ENCODE measurements at regions not wholly inside any gene's neighbourhood (a gene's known extent, or its start where the extent isn't known, plus 50 kb on each side); places are given as distances from the start of the nearest gene placed in this dataset.

- intact Hi-C loops (cut with DNase I; ENCODE audit: low total_unique reads) = no loop called here
- TF ChIP-seq POLR2A (IDR thresholded peaks at IDR 0.05) = no peak
- DNase-seq (ENCODE audit: low spot score in 2 of 2) = peak in 1 of 2 donors; percentile 59
- 77 to 81% methylated on average over 13 of the region's 13 CpGs for WGBS, 2 donors
- H3K4me3 ChIP-seq (ENCODE audit: low read depth, poor library complexity, severe bottlenecking) = no peak overlapping the region
These were observed 164.0 kb upstream of the ZNF507 start for GRCh38 chr19:32181216-32181920.

DNA sequence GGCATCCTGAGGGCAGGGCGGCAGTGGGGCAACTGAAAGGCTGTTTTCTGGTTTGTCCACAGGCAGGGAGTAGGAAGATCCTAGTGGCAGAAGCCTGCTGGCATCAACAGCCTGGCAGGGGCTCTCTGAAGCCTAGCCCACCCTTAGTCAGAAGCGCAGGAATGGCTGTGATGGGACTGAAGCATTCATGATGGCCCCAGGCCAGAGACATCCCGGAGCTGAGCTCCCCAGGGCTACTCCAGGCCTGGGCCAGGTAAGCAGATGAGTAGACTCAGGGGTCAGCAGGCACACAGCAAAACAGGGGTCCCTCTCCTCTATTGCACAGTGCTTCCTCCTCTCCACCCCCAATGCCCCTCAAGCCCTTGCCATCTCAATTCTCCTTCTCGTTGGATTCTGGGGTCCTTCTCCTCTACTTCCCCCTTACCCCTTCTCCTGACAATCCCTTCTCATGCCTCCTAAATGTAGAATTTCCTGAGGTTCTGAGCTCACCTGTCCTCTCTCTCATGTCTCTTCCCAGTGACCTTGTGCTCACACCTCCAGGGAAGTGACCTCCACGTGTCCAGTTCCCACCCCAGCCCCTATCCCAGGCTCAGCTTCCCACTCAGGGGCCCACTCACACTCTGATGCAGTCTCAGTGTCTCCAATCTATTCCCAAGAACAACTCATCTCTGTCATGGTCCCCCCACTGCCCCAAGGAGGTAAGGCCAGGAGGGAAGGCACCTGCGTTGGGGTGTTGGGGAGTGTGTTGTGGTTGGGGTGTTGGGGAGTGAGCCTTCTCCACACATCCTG lies 158.7 kb upstream of the ZNF507 start:
- intact Hi-C loops (cut with DNase I; ENCODE audit: low total_unique reads) = no loop called here

DNA sequence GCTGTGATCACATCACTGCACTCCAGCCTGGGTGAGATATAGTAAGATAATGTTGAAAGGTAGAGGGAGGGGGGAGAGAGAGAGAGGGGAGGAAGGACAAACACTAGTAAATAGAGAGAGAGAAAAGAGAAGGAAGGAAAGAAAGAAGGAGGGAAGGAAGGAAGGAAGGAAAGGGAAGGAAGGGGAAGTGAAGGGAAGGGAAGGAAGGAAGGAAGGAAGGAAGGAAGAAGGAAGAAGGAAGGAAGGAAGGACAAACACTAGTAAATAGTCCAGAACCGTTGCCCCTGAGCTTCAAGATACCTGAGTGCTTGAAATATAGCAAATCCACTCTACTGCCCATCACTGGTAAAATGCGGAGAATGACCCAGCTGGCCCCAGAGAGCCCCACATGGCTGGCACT lies 156.5 kb upstream of the ZNF507 start:
- WGBS, 2 donors = 63 to 75% methylated on average over 2 of the region's 2 CpGs

More for the DNA sequence above, 158.7 kb upstream of the ZNF507 start:
- no peak for TF ChIP-seq POLR2A (IDR thresholded peaks at IDR 0.05)
- TF ChIP-seq, protein P1, sequence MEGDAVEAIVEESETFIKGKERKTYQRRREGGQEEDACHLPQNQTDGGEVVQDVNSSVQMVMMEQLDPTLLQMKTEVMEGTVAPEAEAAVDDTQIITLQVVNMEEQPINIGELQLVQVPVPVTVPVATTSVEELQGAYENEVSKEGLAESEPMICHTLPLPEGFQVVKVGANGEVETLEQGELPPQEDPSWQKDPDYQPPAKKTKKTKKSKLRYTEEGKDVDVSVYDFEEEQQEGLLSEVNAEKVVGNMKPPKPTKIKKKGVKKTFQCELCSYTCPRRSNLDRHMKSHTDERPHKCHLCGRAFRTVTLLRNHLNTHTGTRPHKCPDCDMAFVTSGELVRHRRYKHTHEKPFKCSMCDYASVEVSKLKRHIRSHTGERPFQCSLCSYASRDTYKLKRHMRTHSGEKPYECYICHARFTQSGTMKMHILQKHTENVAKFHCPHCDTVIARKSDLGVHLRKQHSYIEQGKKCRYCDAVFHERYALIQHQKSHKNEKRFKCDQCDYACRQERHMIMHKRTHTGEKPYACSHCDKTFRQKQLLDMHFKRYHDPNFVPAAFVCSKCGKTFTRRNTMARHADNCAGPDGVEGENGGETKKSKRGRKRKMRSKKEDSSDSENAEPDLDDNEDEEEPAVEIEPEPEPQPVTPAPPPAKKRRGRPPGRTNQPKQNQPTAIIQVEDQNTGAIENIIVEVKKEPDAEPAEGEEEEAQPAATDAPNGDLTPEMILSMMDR (IDR thresholded peaks at IDR 0.05) = no peak
- H3K4me3 ChIP-seq (ENCODE audit: low read depth, poor library complexity, severe bottlenecking) = no peak overlapping the region
- peak in 1 of 2 donors; percentile 48 for DNase-seq (ENCODE audit: low spot score in 2 of 2)
- 73 to 75% methylated on average over 6 of the region's 6 CpGs for WGBS, 2 donors

GRCh38 chr19:32189956-32190706 lies 155.3 kb upstream of the ZNF507 start:
- intact Hi-C loops (cut with DNase I; ENCODE audit: low total_unique reads) = no loop called here
- DNase-seq (ENCODE audit: low spot score in 2 of 2) = peak in 1 of 2 donors; percentile 14
- TF ChIP-seq, protein P1 (IDR thresholded peaks at IDR 0.05) = no peak
- no peak for TF ChIP-seq POLR2A (IDR thresholded peaks at IDR 0.05)
- 55 to 65% methylated on average over 6 of the region's 6 CpGs for WGBS, 2 donors
- no peak overlapping the region for H3K4me3 ChIP-seq (ENCODE audit: low read depth, poor library complexity, severe bottlenecking)

More for the DNA sequence above, 156.5 kb upstream of the ZNF507 start:
- H3K4me3 ChIP-seq (ENCODE audit: low read depth, poor library complexity, severe bottlenecking) = no peak overlapping the region
- intact Hi-C loops (cut with DNase I; ENCODE audit: low total_unique reads) = no loop called here
- DNase-seq (ENCODE audit: low spot score in 2 of 2) = peak in 1 of 2 donors; percentile 12
- TF ChIP-seq POLR2A (IDR thresholded peaks at IDR 0.05) = no peak
- TF ChIP-seq, protein P1 (IDR thresholded peaks at IDR 0.05) = no peak

GRCh38 chr19:32191921-32192320 lies 153.5 kb upstream of the ZNF507 start:
- 91 to 95% methylated on average over 3 of the region's 3 CpGs for WGBS, 2 donors
- H3K4me3 ChIP-seq (ENCODE audit: low read depth, poor library complexity, severe bottlenecking) = no peak overlapping the region
- TF ChIP-seq, protein P1 (IDR thresholded peaks at IDR 0.05) = no peak
- TF ChIP-seq POLR2A (IDR thresholded peaks at IDR 0.05) = no peak
- intact Hi-C loops (cut with DNase I; ENCODE audit: low total_unique reads) = no loop called here
- peak; percentile 6 to 69 for DNase-seq (ENCODE audit: low spot score in 2 of 2)
